Retina (tissue), 1 donor: ENCODE measurements at regions not wholly inside any gene's neighbourhood (a gene's known extent, or its start where the extent isn't known, plus 50 kb on each side); places are given as distances from the start of the nearest gene placed in this dataset.
A peak's percentile ranks its signal among the peaks of the same experiment; 100 is the strongest.
"Not testable (repeated sequence)": the region's sequence is repeated elsewhere in the genome, so short reads cannot be mapped to it uniquely, and the experiment has no call there.

Source experiments
- DNase-seq: peaks from one replicate; pipeline ENCODE4 v3.0.0-alpha.2; 2016

DNA sequence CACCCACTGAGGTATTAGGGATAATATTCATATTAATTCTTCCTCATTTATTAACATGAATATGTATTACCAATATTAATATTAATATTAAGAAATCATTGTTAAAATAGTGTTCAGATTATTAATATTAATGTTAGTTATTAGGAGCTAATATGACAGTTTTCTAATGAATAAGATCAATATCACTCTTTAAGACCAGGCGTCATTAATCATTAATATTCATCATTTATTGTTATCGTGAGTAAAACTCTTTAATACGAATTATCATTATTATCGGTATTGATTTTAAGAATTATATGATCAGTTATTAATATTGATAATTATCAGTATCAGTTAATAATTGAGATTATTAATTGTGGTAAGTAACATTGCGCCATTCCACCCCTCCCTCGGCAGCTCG lies 101.0 kb upstream of the HMX1 start:
- DNase-seq: not testable (repeated sequence)

DNA sequence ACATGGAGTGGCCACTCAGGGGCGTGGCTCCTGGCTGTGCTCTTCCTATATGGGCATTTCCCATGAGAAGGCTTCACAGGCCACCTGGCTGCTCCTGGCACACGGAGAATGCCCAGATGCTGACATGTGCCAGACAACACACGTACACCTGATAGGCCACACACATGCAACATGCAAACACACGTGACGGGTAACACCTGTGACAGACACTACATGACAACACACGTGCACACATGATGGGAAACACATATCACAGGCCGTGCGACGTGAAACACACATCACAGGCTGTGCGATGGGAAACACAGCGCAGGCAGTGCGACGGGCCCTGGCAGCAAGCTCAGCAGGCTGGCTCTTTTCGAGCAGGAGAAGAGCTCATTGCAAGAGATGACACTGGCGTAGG lies 94.3 kb upstream of the HMX1 start:
- not testable (repeated sequence) for DNase-seq

DNA sequence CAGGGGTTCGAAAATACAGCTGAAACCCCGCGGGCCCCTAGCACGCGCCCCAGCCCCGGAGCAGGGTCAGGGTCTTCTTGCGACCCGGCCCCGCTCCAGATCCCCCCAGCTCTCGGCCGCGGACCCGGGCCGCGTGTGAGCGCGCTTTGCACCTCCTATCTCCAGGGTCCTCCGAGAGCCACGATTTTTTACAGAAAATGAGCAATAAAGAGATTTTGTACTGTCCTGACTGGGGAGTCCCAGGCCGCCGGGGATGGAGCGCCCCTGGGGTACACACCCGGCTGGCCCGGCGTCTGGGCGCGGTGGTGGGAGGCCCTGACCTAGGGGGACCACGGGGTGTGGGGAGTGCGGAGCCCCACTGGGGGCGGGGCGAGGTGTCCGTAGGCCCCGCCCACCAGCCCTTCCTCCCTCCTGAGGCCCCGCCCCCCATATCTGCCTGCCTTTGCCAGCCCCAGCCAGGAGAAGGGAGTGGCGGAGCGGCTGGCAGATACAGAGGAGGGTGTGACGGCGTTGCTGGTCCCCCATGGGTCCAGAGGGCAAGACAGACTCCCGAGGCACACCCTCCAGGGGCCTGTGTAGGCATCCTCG lies 92.7 kb upstream of the HMX1 start:
- peak; percentile 60 for DNase-seq

DNA sequence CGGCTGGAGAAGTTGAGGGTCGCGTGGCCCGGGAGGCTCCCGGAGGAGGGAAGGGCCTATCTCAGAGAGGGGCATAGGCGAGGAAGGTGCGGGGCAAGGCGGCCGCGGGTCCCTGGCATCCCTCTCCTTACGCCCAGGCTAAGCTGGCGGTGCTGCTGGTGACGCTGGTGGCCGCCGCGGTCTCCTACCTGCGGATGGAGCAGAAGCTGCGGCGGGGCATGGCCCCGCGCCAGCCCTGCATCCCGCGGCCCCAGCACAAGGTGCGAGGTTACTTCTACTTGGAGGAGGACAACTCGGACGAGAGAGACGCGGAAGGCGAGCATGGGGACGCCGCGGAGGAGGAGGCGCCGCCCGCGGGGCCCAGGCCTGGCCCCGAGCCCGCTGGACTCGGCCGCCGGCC lies 91.9 kb upstream of the HMX1 start:
- DNase-seq: peak; percentile 51

DNA sequence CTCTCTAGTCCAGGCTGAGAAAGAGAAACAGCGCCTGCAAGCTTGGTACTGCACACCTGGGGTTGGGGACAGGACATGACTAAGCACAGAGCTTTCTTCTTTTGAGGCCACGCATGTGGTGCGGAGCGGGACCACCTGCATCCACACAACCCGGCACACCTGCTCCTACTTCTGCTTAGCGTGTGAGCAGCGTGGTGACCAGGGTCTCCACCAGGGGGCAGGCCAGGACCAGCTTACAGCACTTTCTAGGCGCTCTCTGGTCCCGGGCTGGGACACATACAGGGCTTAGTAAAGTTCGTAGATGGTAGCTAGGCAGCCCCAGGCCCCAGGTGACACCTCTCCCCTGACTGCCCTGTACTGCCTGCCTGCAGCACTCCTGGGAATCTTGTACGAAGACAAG lies 89.7 kb upstream of the HMX1 start:
- DNase-seq: peak; percentile 72

DNA sequence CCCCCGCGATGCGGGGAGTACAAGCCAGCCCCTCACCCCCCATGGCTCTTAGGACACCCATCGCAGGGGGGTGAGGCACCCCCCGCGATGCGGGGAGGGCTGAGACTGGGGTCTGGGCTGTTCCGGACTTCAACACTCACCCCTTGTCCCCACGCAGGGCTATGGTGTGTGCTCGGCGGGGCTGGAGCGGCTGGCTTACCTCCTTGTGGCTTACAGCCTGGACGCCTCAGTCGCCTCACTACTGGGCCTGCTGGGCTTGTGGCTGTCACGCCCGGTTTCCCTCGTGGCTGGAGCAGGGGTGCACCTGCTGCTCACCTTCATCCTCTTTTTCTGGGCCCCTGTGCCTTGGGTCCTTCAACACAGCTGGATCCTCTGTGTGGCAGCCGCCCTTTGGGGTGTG lies 87.8 kb upstream of the HMX1 start:
- not testable (repeated sequence) for DNase-seq

DNA sequence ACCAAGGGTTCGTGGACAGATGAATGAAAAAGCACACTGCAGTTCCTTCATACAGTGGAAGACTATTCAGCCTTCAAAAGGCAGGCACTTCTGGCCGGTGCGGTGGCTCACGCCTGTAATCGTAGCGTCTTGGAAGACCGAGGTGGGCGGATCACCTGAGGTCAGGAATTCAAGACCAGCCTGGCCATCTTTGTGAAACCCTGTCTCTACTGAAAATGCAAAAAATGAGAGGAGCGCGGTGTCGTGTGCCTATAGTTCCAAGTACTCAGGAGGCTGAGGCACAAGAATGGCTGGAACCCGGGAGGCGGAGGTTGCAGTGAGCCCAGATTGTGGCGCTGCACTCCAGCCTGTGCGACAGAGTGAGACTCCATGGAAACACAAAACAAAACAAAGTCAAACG lies 82.4 kb upstream of the HMX1 start:
- not testable (repeated sequence) for DNase-seq

DNA sequence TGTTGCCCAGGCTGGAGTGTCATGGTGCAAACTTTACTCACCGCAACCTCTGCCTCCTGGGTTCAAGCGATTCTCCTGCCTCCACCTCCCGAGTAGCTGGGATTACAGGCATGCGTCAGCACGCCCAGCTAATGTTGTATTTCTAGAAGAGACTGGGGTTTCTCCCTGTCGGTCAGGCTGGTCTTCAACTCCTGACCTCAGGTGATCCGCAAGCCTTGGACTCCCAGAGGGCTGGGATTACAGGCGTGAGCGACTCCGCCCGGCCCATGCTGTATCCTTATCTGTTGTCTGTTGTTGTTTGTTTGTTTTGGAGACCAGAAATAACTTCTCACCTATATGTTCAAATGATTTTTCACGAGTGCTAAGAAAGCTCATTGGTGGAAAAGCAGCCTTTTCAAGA lies 81.2 kb upstream of the HMX1 start:
- not testable (repeated sequence) for DNase-seq

DNA sequence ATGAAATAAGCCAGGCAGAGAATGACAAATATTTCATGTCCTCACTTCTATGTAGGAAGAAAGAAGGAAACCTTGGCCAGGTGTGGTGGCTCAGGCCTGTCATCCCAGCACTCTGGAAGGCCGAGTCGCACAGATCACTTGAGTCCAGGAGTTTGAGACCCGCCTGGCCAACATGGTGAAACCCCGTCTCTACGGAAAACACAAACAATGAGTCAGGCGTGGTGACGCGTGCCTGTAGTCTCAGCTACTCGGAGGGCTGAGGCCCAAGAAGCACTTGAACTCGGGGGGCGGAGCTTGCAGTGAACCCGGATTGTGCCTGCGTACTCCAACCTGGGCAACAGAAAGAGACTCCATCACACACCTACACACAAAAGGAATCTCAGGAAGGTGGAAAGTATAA lies 80.5 kb upstream of the HMX1 start:
- not testable (repeated sequence) for DNase-seq

DNA sequence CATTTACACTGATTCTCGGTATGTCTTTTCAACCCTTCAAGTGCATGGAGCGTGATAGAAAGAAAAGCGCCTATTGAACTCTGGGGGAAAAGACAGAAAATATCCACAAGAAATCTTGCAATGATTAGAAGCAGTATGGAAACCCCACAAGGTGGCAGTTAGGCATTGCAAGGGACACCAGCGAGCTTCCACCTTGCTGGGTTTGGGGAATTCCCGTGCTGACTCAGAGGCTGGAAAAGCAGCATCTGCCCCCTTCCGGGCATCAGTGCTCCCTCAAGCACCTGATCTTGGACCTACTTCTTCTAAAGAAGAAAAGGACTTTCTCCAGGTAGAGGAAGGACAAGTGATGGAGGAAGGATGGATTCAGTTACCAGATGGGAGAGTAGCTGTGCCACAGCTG lies 73.9 kb upstream of the HMX1 start:
- DNase-seq: not testable (repeated sequence)

DNA sequence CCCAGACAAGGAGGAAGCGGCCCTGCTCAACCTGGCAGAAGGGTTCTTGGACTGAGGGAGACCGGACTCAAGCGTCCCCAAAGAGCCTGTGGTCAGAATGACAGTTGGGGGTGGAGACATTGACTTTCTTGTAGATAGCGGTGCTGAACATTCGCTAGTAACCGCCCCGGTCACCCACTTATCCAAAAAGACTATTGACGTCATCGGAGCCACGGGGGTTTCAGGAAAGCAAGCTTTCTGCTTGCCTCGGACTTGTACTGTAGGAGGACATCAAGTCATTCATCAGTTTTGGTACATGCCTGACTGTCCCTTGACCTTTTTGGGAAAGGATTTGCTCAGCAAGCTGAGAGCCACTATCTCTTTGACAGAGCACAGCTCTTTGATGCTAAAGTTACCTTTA lies 71.7 kb upstream of the HMX1 start:
- DNase-seq: not testable (repeated sequence)

DNA sequence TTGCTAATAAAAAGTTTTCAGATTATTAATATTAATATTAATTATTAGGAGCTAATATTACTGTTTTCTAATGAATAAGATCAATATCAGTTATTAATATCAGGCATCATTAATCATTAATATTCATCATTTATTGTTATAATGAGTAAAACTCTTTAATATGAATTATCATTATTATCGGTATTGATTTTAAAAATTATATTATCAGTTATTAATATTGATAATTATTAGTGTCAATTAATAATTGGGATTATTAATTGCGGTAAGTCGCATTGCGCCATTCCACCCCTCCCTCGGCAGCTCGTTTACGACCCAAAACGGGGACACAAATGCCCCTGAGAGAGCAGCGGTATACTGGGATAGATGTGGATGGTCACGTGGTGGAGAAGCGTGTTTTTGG lies 70.4 kb upstream of the HMX1 start:
- DNase-seq: not testable (repeated sequence)

DNA sequence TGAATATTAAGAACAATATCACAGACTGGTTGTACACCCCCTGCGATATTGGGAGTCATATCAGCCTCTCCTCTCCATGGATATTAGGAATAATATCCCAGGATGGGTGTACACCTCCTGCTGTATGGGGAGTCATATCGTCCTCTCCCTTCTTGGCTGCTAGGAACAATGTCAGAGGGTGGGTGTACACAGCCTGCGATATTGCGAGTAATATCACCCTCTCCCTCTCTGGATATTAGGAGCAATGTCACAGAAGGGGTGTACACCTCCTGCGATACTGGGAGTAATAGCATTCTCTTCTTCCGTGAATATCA lies 69.8 kb upstream of the HMX1 start:
- not testable (repeated sequence) for DNase-seq

DNA sequence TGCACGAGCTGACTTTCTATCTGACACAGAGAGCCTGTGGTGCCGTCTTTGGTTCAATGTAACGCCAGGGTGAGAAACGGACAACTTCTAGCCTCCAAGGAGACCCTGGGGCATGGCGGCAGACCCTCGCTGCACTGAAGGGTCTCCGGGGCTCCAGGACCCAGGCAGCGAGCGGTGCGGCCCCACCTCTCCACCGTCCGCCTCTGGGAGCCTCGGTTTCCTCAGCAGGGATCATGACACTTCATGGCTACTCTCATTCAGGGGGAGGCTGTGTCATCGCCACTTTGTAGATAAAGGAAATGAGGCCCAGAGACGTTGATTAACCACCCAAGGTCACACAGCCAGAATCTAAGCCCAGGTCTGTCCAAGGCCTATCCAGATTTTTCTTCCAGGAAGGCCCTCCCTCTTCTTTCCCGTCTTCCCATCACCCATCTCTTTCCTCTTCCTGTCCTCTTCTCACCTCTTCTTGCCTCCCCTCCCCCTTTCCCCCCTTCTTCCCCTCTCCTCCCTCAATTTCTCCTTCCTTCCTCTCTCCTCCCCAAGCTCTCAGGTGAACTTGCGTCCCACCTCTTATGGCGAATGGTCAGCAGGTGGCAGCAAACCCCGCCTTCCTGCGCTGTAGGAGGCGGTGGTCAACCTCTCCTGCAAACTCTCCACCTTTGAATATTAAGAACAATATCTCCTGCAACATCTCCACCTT lies 69.3 kb upstream of the HMX1 start:
- no peak for DNase-seq

DNA sequence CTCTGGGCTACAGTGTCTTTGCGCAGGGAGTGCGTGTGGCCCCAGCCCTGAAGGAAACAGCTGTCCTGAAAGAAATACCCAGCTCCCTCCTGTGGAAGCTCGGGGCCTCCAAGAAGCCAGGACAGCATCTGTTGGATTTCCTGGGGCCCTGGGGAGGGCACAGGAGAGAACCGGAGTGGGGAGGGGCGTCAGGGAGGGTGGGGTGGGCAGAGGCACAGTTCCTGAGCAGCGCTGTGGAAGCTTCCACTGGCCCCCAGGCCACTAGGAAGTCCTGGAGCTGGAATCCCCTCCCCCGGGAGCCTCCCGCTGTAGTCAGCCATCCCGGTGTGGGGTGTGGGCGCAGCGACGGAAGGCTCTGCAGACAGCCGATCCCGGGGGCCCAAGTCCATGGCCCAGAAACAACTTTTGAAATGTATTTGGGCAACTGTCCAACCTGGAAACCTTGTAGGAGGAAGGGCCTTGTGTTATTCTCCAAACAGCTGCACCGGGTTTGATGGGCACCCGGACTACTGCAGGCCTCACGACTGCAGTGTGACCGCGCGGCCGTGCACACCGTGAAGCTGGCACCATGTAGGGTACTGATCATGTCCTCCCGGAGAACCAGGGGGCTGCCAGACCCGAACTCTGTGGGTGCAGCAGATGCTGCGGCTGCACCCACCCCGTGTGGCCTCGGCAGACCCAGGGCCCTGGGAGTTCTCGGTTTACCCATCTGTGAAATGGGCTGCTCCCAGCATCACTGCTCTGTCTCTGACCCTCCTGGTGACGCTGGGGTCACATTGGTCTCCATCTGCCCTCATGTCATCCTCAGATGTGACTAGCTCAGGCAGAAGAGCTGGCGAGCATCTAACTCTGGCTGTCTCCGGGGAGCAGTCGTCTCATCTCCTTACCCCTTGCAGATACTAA lies 68.5 kb upstream of the HMX1 start:
- DNase-seq: no peak

DNA sequence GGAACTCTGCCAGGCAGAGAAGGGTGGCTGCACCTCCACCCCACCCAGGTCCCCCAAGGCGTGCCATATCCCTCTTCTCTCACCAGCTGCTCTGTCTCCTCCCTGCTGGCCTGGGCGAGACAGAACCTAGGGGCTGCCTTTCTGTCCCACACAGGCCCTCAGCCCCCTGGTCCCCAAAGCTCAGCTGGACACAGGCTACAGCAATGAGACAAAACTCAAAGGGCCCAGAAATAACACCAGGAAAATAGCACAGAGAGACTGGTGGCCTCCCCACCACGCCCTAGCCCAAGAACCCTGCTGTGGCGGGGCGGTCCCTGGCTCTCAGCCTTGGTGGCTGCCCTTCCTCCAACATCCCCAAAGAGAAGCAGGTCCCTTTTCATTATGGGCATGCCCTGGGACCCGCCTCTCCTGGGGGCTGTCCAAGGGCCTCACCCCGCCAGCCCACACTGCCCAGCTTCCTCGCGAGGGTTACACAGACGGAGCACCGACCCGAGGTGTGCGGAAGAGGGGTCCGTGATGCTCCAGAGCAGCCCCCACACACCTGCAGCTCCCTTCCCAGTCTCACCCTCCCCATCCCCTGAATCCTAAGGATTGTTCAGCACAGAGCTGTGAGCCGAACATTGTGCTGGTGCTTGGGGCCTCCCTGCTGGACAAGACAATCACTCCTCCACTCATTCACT lies 67.7 kb upstream of the HMX1 start:
- DNase-seq: no peak

DNA sequence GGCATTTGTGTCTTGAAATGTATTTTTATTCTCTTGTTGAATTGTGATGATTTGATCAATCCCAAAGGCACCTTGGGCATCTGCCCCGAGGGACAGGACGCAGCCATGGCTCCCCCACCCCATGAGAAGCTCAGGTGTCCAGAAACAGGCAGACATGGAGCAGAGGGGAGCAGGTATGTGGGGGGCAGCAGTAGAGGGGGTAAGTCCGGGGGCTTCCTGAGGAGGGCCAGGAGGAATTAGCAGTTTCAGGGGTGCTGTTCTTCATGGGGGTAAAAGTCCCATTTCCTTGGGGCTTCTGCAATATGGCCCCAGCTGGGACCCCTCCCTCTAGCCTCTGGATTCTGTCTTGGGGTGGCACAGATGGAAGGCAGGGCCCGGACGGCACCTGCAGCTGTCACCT lies 67.0 kb upstream of the HMX1 start:
- DNase-seq: no peak

DNA sequence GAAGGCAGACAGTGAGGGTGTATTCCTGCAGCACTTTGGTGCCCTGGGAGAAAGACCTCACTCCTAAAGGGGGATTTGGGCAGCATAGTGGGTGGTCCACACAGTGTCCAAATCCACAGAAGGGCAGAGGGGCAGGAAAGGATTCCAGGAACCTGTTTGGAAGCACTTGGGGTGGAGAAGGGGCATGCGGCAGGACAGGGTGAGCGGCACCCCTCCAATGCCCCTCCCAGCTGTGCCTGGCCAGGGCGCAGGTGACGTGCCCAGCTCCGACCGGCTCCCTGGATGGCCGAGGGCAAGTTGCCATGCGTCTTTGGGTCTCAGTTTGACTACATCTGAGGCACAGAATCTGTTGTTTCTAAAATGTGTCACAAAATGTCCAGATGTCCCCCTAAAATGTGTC lies 66.5 kb upstream of the HMX1 start:
- DNase-seq: no peak

DNA sequence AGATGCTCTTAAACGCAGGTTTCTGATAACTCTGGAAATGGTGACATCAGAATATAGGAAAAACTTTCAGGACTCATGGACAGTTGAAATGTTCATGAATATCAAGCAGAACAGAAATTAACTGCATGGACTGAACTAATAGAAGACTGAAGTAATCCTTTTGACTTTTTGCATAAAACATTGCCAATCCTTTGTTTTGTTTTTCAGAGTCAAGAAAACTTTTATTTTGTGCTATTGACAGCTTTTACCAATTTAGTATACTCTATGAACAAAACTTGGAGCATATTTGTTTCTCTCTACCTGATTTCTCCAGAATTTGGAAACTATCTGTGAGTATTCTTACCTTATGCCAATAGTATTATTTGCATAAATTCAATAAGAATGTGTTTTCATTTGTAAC lies 61.2 kb upstream of the HMX1 start:
- no peak for DNase-seq

DNA sequence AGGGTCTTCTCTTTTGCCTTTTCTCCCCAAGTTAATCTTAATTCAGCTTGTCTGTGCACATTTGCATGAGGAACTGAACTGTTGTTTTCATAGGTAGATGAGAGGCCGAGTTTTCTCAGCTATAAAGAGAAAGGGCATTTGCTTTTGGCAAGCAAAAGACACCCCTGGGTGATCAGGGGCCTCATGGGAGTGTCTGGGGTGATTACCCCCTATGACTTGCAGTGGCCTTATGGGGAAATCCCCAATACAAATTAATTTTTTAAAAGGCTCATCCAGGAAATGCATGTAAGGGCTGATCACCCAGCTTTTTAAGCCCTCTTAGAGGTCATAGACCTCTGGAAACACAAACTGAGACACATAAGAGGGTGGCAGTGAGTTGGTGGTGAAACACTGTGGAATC lies 56.4 kb upstream of the HMX1 start:
- no peak for DNase-seq

DNA sequence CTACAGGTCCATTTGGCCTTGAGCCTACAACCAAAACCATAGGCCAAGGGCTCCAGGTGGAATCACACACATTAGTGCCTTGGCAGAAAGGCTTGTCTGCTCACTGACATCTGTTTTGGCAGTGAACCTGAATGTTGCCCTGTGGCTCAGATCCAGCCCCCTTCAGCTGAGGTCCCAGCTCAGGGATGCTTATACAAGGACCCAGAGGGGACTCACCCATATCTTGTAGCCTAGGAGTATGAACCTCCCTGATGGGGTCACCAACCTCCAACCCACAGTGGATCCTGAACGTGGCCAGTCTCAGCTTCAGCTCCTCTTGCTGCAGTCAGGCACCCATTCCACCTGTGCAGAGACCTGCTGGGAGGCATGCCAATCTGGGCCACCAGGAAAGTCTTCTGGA lies 50.8 kb upstream of the HMX1 start:
- no peak for DNase-seq

DNA sequence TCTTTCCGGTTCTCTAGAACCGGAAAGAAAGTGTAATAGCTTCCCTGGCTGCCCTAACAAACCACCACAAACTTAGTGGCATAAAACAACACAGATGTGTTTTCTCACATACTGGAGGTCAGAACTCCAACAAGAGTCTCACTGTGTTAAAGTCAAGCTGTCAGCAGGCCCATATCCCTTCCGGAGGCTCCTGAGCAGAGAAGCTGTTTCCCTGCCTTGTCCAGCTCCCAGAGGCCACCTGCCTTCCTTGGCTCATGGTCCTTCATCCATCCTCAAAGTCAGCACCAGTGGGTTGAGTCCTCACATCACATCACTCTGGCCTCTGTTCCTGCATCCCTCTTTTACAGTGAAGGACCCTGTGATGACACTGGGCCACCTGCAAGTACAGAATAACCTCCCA lies 49.8 kb upstream of the HMX1 start:
- no peak for DNase-seq
